ENCODE measurements at regions not wholly inside any gene's neighbourhood (a gene's known extent, or its start where the extent isn't known, plus 50 kb on each side); places are given as distances from the start of the nearest gene placed in this dataset.

DNA sequence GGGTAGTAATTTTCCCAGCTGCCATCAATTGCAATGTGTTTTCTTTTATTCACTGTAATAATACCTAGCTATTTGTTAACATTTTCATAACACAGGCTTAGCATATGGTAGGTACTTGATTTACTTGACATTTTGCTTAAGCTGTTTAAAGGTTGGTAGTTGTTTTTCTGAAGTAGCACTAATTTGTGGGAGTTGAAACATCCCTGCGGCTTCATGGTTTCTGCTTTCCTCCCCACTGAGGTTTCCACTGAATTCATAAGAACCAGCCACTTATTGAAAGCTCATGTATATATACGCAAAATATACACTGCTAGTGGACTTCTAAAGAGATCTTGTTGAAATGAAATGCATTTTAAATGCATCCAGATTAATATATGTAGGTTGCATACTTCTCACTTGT, 559.9 kb downstream of the TLE4 start:
- no peaks in the 10 kb centered on the region for H3K27me3 ChIP-seq
- TF ChIP-seq, protein P1, sequence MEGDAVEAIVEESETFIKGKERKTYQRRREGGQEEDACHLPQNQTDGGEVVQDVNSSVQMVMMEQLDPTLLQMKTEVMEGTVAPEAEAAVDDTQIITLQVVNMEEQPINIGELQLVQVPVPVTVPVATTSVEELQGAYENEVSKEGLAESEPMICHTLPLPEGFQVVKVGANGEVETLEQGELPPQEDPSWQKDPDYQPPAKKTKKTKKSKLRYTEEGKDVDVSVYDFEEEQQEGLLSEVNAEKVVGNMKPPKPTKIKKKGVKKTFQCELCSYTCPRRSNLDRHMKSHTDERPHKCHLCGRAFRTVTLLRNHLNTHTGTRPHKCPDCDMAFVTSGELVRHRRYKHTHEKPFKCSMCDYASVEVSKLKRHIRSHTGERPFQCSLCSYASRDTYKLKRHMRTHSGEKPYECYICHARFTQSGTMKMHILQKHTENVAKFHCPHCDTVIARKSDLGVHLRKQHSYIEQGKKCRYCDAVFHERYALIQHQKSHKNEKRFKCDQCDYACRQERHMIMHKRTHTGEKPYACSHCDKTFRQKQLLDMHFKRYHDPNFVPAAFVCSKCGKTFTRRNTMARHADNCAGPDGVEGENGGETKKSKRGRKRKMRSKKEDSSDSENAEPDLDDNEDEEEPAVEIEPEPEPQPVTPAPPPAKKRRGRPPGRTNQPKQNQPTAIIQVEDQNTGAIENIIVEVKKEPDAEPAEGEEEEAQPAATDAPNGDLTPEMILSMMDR (IDR thresholded peaks at IDR 0.05 in 4 of 5, conservative IDR thresholded peaks at IDR 0.05 in 1 of 5) = no peak
- TF ChIP-seq POLR2A (IDR thresholded peaks at IDR 0.05) = no peak
- no peak overlapping the region for H3K27ac ChIP-seq
- no peaks in the 10 kb centered on the region for H3K4me1 ChIP-seq
- intact Hi-C loops (cut with DNase I; ENCODE audit: low total_unique reads) (no loop called here), in situ Hi-C loops (cut with MboI; ENCODE audit: low sequenced_read_pairs in 4 of 4) (no loop called here)
- no peak for DNase-seq
- H3K9me3 ChIP-seq = no peaks in the 10 kb centered on the region
- no peak overlapping the region for H3K4me3 ChIP-seq
- no peaks in the 10 kb centered on the region for H3K36me3 ChIP-seq
- no peak for ATAC-seq

- Histone ChIP-seq H3K36me3 (no peaks in the 10 kb centered on the region), H3K4me3 (no peak overlapping the region), H3K4me1 (no peaks in the 10 kb centered on the region), H3K27ac (no peak overlapping the region), H3K27me3 (no peaks in the 10 kb centered on the region), H3K9me3 (no peaks in the 10 kb centered on the region)
- TF ChIP-seq, protein P1 (IDR thresholded peaks at IDR 0.05 in 4 of 5, conservative IDR thresholded peaks at IDR 0.05 in 1 of 5) = no peak
- no peak for TF ChIP-seq POLR2A (IDR thresholded peaks at IDR 0.05)
- no peak for ATAC-seq
- in situ Hi-C loops (cut with MboI; ENCODE audit: low sequenced_read_pairs in 4 of 4) (no loop called here), intact Hi-C loops (cut with DNase I; ENCODE audit: low total_unique reads) (no loop called here)
- DNase-seq = no peak
Measured at GRCh38 chr9:80127920-80128319, 556.2 kb downstream of the TLE4 start.

DNA sequence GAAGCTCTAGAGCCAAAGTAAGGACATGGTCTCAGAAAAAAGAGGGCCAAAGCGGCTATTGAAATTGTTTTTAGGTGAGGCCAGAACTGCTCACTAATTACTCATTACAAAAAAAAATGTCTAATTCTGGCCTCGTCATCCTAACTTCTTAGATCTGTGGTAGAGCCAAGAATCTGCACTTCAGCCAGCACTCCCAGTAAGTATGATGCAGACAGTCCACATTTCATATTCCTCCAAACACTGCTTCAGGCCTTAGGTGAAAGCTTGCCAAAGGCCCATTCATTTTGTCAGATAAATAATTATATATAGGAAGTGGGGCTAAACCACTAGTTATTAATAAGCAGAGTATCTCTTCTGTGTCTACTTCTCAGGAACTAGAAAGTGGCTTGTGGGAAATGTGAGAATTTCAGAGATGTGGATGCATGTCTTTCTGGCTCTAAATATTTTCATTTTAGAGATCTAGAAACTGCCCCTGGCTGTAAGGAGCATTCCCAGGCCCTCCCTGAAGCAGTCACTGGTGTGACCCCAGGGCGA, 554.0 kb downstream of the TLE4 start:
- in situ Hi-C loops (cut with MboI; ENCODE audit: low sequenced_read_pairs in 4 of 4) (no loop called here), intact Hi-C loops (cut with DNase I; ENCODE audit: low total_unique reads) (no loop called here)
- Histone ChIP-seq H3K4me1 (no peaks in the 10 kb centered on the region), H3K27me3 (no peaks in the 10 kb centered on the region), H3K4me3 (no peak overlapping the region), H3K36me3 (no peaks in the 10 kb centered on the region), H3K9me3 (no peaks in the 10 kb centered on the region), H3K27ac (no peak overlapping the region)
- DNase-seq (no peak), ATAC-seq (no peak)
- no peak for TF ChIP-seq POLR2A (IDR thresholded peaks at IDR 0.05)
- TF ChIP-seq, protein P1 (IDR thresholded peaks at IDR 0.05 in 4 of 5, conservative IDR thresholded peaks at IDR 0.05 in 1 of 5) = no peak

GRCh38 chr9:80117031-80117430, 545.3 kb downstream of the TLE4 start:
- H3K4me1 ChIP-seq = no peaks in the 10 kb centered on the region
- H3K4me3 ChIP-seq = no peak overlapping the region
- DNase-seq (no peak), ATAC-seq (no peak)
- intact Hi-C loops (cut with DNase I; ENCODE audit: low total_unique reads) (no loop called here), in situ Hi-C loops (cut with MboI; ENCODE audit: low sequenced_read_pairs in 4 of 4) (no loop called here)
- TF ChIP-seq, protein P1 (IDR thresholded peaks at IDR 0.05 in 4 of 5, conservative IDR thresholded peaks at IDR 0.05 in 1 of 5) = no peak
- TF ChIP-seq POLR2A (IDR thresholded peaks at IDR 0.05) = no peak
- no peaks in the 10 kb centered on the region for H3K36me3 ChIP-seq
- H3K27me3 ChIP-seq = no peaks in the 10 kb centered on the region
- no peak overlapping the region for H3K27ac ChIP-seq
- H3K9me3 ChIP-seq = peaks cover 0 to 5% (median 0%) of the 10 kb centered on the region in 3 donors

DNA sequence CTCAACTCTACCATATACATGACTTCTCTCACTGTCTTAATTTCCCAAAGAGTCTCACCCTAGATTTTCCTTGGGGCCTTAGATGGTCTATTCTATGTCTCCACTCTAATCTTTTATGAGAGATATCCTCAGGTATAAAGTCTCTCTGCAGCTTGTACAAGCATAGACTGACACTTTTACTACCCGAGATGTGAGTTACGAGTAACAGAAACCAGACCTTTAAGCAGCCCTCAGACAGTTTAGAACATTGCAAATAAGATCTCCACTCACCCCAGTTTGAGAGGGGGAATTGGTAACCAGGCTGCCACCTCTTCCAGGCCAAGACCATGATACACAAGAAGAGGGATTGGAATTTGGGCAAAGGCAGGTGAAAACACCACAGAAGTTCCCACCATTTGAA, 542.5 kb downstream of the TLE4 start:
- no peak overlapping the region for H3K4me3 ChIP-seq

More for the DNA sequence above, 542.5 kb downstream of the TLE4 start:
- Histone ChIP-seq H3K9me3 (peaks cover 0 to 5% (median 0%) of the 10 kb centered on the region in 3 donors), H3K27me3 (no peaks in the 10 kb centered on the region), H3K27ac (no peak overlapping the region), H3K36me3 (no peaks in the 10 kb centered on the region), H3K4me1 (no peaks in the 10 kb centered on the region)
- DNase-seq (no peak), ATAC-seq (no peak)
- TF ChIP-seq, protein P1 (IDR thresholded peaks at IDR 0.05 in 4 of 5, conservative IDR thresholded peaks at IDR 0.05 in 1 of 5) = no peak
- no peak for TF ChIP-seq POLR2A (IDR thresholded peaks at IDR 0.05)
- in situ Hi-C loops (cut with MboI; ENCODE audit: low sequenced_read_pairs in 4 of 4) (no loop called here), intact Hi-C loops (cut with DNase I; ENCODE audit: low total_unique reads) (no loop called here)
